H4 (cell line): ENCODE measurements at regions not wholly inside any gene's neighbourhood (a gene's known extent, or its start where the extent isn't known, plus 50 kb on each side); places are given as distances from the start of the nearest gene placed in this dataset.
A peak's percentile ranks its signal among the peaks of the same experiment; 100 is the strongest.
"Not testable (repeated sequence)": the region's sequence is repeated elsewhere in the genome, so short reads cannot be mapped to it uniquely, and the experiment has no call there.

ENCODE experiments used
- DNase-seq: peaks from one replicate; pipeline ENCODE4 v3.0.0-alpha.2; 2015; ENCODE audit warnings: low spot score

- DNase-seq: no peak
Observed at GRCh38 chr2:122011493-122012270, 256.2 kb downstream of the TSN start.

- no peak for DNase-seq
Observed at GRCh38 chr2:122018736-122019135, 263.3 kb downstream of the TSN start.

GRCh38 chr2:122019724-122020123 is 264.3 kb downstream of the TSN start:
- no peak for DNase-seq

GRCh38 chr2:122020377-122020776 is 264.9 kb downstream of the TSN start:
- DNase-seq: no peak

DNA sequence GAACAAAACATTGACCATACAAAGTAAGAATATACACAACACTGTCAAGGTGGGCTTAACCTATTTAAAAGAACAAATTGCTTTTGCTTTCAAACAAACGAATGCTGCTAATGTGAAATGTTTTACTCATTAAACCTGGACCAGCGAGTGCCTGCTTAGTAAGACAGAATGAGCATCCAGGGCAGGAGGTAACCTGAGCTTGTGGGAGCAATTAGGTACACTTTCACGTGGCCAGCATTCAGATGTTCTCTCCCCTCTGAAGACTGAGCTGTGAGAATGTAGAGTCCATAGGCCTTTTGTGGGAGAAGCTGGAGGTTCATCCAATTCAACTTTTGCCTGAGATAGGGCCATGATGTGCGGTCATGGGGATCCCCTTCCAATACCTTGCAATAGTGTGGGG is 266.5 kb downstream of the TSN start:
- DNase-seq: no peak

DNA sequence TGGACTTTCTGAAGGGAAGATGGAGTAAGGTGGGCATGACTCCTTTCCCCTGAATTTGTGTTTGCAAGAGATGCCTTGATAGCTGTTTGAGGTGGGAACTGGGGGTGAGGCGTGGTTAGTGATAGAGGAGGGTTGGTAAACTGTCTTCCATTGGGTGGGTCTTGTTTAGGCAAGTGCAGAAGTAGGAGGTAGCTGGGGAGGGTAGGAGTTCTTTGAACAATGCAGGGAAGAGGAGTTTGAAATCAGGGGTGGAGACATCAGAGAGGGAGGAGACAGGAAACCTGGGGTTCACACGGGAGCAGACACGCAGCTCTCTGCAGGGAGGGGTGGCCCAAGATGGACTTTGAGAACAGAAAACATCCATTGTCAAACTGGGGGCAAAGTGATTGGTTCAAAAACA is 267.1 kb downstream of the TSN start:
- DNase-seq: no peak

DNA sequence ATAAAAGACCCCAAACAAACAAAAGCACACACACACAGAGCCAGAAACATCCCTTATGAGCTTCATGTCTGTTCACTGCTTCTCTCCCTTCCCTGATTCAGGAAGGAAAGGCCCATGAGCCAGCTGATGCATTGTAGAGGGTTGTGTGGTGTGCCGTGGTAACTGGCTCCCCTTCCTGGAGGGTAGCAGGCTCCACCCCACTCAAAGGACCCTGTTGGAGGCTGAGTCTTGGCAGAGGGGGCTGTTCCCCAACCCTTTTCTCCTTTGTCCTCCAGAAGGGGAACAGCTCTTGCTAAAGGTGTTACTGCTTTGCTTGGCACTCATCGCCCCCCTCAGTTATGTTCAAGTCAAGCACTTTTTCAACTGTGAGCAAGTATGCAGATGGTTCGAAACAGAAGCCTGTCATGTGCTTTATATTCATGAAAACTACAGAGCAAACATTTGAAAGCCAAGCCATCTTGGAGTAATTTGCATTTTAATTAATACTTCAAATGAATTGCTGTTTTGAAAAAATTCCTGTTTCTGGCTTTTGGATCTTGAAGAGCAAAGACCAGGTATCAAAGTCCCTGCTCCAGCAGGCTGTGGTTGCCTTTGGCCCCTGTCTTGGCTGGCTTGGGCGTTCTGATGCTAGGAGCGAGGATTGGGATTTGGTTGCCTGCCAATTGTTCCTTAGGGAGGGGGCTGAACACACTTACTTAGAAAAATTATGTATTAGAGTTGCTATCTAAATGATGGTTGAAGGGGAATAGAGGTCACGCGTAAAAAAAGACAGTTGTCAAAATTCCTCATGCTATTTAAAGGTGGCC is 267.8 kb downstream of the TSN start:
- no peak for DNase-seq

DNA sequence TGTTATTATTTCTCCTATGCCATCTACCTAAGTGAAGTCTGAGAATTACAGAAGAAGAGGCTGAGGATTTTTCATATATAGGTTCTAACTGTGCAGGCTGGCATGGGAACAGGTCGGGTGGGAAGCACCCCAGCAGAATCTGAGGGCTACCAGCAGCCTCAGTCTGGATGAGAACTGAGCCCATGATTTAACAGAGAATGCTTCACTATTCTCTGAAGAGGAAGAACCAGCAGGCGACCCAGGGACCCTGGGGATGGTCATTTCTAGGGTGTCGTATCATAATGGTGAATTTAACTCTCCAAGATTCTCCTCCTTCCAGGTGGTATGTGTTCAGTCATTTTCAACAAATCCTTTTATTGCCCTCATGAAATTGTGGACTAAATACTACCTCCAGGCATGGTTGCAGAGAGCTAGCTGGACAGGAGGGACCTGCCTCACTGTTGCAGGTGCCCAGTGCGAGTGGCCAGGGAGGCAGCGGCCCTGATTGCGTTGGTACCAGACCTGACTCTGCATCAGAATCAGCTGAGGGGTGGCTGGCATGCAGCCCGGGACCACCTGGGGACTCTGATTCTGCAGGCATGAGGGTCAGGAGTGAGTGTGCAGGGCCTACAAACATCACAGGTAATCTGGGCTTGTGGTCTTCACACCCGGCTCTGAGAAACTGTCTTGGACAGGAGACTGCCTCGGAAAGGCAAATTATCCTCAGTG is 272.2 kb downstream of the TSN start:
- no peak for DNase-seq

DNA sequence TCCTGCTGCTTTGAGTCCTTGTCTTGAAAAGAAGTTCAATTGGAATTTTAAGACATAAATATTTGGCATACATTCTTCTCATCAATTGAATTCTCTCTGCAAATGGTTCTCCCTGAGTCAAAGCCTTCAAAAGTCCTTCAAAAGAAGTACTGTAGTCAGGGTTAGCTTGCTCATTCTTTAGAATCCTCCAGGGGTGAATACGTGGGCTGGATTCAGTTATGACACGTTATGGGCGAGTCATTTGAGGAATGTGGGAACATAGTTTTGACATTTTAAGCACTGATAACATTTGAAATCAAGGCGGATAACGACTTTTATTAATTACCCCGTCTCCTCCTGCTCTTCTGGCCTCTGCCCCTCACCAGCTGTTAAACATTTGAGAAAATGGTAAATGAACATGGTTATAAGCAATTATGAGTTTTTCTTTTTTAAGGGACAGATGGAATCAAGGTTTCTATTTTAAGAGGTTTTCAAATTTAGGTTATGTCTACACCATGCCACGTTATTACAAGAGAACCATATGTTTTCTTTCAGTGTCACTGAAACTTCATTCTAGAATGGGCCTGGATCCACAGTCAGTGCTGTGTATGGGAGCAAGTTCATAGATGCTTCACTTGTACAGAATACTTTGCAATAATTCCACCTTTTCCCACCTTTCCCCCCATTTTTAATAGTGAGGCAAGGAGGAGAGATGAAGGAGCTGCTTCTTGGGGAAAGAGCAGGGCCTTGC is 273.1 kb downstream of the TSN start:
- no peak for DNase-seq

GRCh38 chr2:122029456-122029855 is 274.0 kb downstream of the TSN start:
- DNase-seq: no peak

- no peak for DNase-seq
Observed at GRCh38 chr2:122029945-122030344, 274.5 kb downstream of the TSN start.

- peak; percentile 19 for DNase-seq
Observed at GRCh38 chr2:122031544-122032263, 276.3 kb downstream of the TSN start.

DNA sequence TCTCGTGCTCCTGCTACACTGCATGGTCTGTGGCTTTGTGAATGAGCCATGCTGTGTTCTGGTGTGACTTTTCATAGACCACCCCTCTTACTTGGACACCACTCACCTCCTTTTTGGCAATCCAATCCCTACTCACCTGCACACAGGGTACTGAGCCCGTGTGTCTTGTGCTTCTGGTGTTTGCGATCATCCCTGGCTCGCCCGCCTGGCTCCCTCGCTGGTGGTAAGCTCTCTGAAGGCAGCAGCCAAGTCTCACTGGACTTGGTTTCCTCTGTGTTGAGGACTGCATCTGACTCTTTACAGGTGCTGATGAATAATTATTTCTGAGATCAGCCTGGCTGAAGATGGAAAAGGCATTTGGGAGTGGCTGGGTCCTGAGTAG is 276.8 kb downstream of the TSN start:
- no peak for DNase-seq

GRCh38 chr2:122033778-122034177 is 278.3 kb downstream of the TSN start:
- DNase-seq: no peak

- DNase-seq: no peak
Observed at GRCh38 chr2:122034344-122034743, 278.9 kb downstream of the TSN start.

- no peak for DNase-seq
Observed at GRCh38 chr2:122034777-122035176, 279.3 kb downstream of the TSN start.

DNA sequence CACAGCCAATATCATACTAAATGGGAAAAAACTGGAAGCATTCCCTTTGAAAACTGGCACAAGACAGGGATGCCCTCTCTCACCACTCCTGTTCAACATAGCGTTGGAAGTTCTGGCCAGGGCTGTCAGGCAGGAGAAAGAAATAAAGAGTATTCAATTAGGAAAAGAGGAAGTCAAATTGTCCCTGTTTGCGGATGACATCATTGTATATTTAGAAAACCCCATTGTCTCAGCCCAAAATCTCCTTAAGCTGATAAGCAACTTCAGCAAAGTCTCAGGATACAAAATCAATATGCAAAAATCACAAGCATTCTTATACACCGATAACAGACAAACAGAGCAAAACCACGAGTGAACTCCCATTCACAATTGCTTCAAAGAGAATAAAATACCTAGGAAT is 283.4 kb downstream of the TSN start:
- not testable (repeated sequence) for DNase-seq

DNA sequence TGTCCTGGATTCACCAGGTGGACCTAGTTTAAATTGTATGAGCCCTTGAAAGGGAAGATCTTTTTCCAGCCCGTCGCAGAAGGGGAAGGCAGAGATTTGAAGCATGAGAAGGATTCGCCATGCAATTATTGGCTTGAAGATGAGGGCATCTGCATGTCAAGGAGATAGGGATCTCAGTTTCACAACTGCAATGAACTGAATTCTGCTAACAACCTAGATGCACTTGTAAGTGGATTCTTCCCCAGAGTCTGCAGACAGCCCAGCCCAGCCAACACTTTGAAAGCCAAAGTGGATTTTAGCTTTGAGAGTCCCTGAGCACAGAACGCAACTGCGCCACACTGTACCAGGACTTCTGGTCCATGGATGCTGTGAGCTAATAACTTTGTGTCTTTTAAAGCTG is 286.0 kb downstream of the TSN start:
- no peak for DNase-seq

GRCh38 chr2:122051659-122052058 is 296.2 kb downstream of the TSN start:
- DNase-seq: not testable (repeated sequence)

DNA sequence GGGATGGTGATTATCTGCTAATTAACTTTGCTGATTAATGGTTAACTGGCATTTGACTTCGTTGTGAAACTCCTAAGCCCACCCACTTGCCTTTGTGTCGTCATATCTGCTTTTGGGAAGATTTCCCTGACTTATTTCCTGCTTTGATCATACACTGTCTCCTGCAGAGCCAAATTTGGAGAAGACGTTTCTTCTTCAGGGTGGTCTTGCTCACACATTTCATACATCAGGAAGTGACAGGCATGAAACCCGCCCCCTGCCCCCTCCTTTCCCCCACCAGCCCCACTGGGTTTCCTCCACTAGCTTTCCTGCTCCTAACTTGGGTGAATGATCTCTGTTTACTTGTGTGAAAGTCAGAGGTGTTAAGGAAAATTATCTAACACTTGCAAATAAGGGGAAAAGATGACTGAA is 300.1 kb downstream of the TSN start:
- DNase-seq: no peak

- DNase-seq: no peak
Observed at GRCh38 chr2:122056853-122057252, 301.4 kb downstream of the TSN start.
